ENCODE measurements at regions not wholly inside any gene's neighbourhood (a gene's known extent, or its start where the extent isn't known, plus 50 kb on each side); places are given as distances from the start of the nearest gene placed in this dataset.
"Not testable (repeated sequence)": the region's sequence is repeated elsewhere in the genome, so short reads cannot be mapped to it uniquely, and the experiment has no call there.

DNA sequence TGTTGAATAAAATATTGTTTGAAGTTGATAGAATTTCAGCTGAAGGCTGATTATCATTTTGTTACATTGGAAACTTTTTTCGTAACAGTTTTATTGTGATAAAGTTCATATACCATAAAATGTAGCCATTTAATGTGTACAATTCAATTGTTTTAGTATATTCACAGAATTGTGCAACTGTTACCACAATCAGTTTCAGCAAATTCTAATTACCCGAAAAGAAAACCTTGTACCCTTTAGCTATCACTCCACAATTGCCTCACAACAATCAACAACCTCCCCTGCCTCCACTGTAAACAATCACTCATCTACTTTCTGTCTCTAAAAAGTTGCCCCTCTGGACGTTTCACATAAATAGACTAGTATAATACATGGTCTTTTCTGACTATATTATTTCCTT lies 179.7 kb upstream of the BET1 start:
- 59 to 70% methylated on average over 3 of the region's 3 CpGs for WGBS, 2 donors
- no peak for TF ChIP-seq POLR2A (IDR thresholded peaks at IDR 0.05)
- TF ChIP-seq, protein P1, sequence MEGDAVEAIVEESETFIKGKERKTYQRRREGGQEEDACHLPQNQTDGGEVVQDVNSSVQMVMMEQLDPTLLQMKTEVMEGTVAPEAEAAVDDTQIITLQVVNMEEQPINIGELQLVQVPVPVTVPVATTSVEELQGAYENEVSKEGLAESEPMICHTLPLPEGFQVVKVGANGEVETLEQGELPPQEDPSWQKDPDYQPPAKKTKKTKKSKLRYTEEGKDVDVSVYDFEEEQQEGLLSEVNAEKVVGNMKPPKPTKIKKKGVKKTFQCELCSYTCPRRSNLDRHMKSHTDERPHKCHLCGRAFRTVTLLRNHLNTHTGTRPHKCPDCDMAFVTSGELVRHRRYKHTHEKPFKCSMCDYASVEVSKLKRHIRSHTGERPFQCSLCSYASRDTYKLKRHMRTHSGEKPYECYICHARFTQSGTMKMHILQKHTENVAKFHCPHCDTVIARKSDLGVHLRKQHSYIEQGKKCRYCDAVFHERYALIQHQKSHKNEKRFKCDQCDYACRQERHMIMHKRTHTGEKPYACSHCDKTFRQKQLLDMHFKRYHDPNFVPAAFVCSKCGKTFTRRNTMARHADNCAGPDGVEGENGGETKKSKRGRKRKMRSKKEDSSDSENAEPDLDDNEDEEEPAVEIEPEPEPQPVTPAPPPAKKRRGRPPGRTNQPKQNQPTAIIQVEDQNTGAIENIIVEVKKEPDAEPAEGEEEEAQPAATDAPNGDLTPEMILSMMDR (IDR thresholded peaks at IDR 0.05): no peak
- no peak overlapping the region for H3K4me3 ChIP-seq
- no peaks in the 10 kb centered on the region for H3K27me3 ChIP-seq
- no peak for DNase-seq
- H3K27ac ChIP-seq: no peak overlapping the region
- no peaks in the 10 kb centered on the region for H3K9me3 ChIP-seq
- intact Hi-C loops (cut with DNase I; ENCODE audit: low total_unique reads): no loop called here
- no peaks in the 10 kb centered on the region for H3K36me3 ChIP-seq (ENCODE audit: low read depth, missing control alignments)
- no peaks in the 10 kb centered on the region for H3K4me1 ChIP-seq

DNA sequence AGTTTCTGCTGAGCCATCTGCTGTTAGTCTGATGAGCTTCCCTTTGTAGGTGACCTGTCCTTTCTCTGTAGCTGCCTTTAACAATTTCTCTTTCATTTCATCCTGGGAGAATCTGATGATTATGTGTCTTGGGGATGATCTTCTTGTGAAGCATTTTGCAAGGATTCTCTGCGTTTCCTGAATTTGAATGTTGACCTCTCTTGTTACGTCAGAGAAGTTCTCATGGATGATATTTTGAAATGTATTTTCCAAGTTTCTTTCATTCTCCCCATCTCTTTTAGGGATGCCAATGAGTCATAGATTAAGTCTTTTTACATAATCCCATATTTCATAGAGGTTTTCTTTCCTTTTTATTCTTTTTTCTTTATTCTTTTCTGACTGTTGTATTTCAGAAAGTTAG lies 184.2 kb upstream of the BET1 start:
- no peak for DNase-seq
- Histone ChIP-seq H3K27me3 (no peaks in the 10 kb centered on the region), H3K4me3 (no peak overlapping the region), H3K4me1 (no peaks in the 10 kb centered on the region), H3K9me3 (no peaks in the 10 kb centered on the region), H3K36me3 (ENCODE audit: low read depth, missing control alignments) (no peaks in the 10 kb centered on the region), H3K27ac (no peak overlapping the region)
- intact Hi-C loops (cut with DNase I; ENCODE audit: low total_unique reads): no loop called here
- TF ChIP-seq POLR2A (IDR thresholded peaks at IDR 0.05): no peak
- TF ChIP-seq, protein P1 (IDR thresholded peaks at IDR 0.05): no peak
- WGBS, 2 donors: 97 to 98% methylated on average over 2 of the region's 2 CpGs

DNA sequence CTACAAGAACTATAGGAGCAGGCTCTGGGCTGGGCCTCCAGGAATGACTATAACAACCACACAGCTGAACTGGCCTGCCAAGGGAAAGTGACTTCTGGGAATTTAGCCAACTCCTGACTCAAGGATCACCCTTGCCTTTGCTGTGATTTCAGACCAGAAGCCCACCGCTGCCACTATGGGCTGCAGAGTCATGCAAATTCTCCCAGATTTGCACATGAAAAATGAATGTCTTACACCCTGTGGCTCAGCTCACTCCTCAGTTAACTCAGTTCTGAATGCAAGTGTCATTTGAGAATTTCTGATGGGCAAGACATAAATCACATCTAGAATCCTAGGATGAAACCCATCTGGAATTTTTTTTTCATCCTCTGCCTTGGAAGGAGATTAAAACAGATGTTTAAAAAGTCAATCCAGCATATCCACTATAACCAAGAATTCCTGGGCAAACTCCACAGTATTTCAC lies 186.5 kb upstream of the BET1 start:
- no peaks in the 10 kb centered on the region for H3K27me3 ChIP-seq
- H3K9me3 ChIP-seq: no peaks in the 10 kb centered on the region
- H3K4me1 ChIP-seq: no peaks in the 10 kb centered on the region
- TF ChIP-seq, protein P1 (IDR thresholded peaks at IDR 0.05): no peak
- TF ChIP-seq POLR2A (IDR thresholded peaks at IDR 0.05): no peak
- H3K36me3 ChIP-seq (ENCODE audit: low read depth, missing control alignments): no peaks in the 10 kb centered on the region
- no peak for DNase-seq
- no peak overlapping the region for H3K27ac ChIP-seq
- intact Hi-C loops (cut with DNase I; ENCODE audit: low total_unique reads): no loop called here
- 0% methylated on average over 1 of the region's 1 CpG for WGBS, 2 donors
- no peak overlapping the region for H3K4me3 ChIP-seq

DNA sequence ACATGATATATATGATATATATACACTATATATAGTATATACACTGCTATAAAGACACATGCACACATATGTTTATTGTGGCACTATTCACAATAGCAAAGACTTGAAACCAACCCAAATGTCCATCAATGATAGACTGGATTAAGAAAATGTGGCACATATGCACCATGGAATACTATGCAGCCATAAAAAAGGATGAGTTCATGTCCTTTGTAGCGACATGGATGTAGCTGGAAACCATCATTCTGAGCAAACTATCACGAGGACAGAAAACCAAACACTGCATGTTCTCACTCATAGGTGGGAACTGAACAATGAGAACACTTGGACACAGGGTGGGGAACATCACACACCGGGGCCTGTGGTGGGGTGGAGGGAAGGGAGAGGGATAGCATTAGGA lies 190.3 kb upstream of the BET1 start:
- H3K27me3 ChIP-seq; H3K4me1 ChIP-seq; DNase-seq; intact Hi-C loops (cut with DNase I; ENCODE audit: low total_unique reads); H3K36me3 ChIP-seq (ENCODE audit: low read depth, missing control alignments); H3K27ac ChIP-seq; H3K4me3 ChIP-seq; H3K9me3 ChIP-seq: not testable (repeated sequence)
- 93 to 94% methylated on average over 3 of the region's 3 CpGs for WGBS, 2 donors

DNA sequence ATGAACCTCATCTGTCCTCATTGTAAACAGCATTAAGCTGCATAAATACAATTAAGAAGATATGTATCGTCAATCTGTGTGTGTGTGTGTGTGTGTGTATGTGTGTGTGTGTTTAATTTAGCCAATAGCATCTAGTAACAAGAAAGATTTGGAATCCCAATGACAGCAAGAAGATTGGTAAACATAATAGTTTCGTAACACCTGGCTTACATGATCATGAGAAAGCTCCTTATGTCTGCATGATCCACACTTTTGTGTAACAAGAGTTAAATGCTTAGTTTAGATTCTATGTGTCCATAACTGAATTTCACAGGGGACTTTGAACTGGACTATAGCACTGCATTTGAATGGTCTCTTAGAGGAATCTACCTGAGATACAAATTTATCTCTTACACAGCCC lies 191.0 kb upstream of the BET1 start:
- H3K27ac ChIP-seq: no peak overlapping the region
- H3K9me3 ChIP-seq: no peaks in the 10 kb centered on the region
- 90 to 92% methylated on average over 2 of the region's 2 CpGs for WGBS, 2 donors
- no peaks in the 10 kb centered on the region for H3K27me3 ChIP-seq
- no peaks in the 10 kb centered on the region for H3K36me3 ChIP-seq (ENCODE audit: low read depth, missing control alignments)
- TF ChIP-seq POLR2A (IDR thresholded peaks at IDR 0.05): no peak
- TF ChIP-seq, protein P1 (IDR thresholded peaks at IDR 0.05): no peak
- no peaks in the 10 kb centered on the region for H3K4me1 ChIP-seq
- no peak for DNase-seq
- H3K4me3 ChIP-seq: no peak overlapping the region
- intact Hi-C loops (cut with DNase I; ENCODE audit: low total_unique reads): no loop called here

All from testis (tissue), 2 donors.